ENCODE measurements at regions not wholly inside any gene's neighbourhood (a gene's known extent, or its start where the extent isn't known, plus 50 kb on each side); places are given as distances from the start of the nearest gene placed in this dataset.

- TF ChIP-seq TERF1 (CRISPR knock-in tag; IDR thresholded peaks at IDR 0.05) (no peak), SP4 (CRISPR knock-in tag; IDR thresholded peaks at IDR 0.05) (no peak), HINFP (CRISPR knock-in tag; IDR thresholded peaks at IDR 0.05; ENCODE audit: low read depth) (no peak), HNF1B (CRISPR knock-in tag; IDR thresholded peaks at IDR 0.05) (no peak), E2F5 (CRISPR knock-in tag; conservative IDR thresholded peaks at IDR 0.05) (no peak), ZSCAN12 (CRISPR knock-in tag; IDR thresholded peaks at IDR 0.05) (no peak), TAF1 (CRISPR knock-in tag; IDR thresholded peaks at IDR 0.05) (no peak)
Observed at GRCh38 chr12:13697973-13698372, 283.4 kb downstream of the GRIN2B start (continued).

GRCh38 chr12:13695781-13696180, 285.6 kb downstream of the GRIN2B start:
- in situ Hi-C loops (cut with HindIII; ENCODE audit: extremely low pct_ligation_motif_present, low pct_unique_long_range_greater_than_20kb) = no loop called here
- WGBS (ENCODE audit: low lambda C conversion rate) = 20% methylated on average over 2 of the region's 2 CpGs
- Histone ChIP-seq H3K79me2 (ENCODE audit: insufficient read depth, low read length) (no peaks in the 10 kb centered on the region), H3K36me3 (replicated peaks in 1 of 2; ENCODE audit: control insufficient read depth in 1 of 2, insufficient read depth in 2 of 2, low read length in 2 of 2) (no peaks in the 10 kb centered on the region), H3K9me3 (ENCODE audit: low read length) (no peaks in the 10 kb centered on the region), H3K4me1 (ENCODE audit: insufficient read depth, low read length) (no peaks in the 10 kb centered on the region), H3K4me2 (ENCODE audit: low read depth, low read length) (no peak overlapping the region), H3K27me3 (ENCODE audit: control insufficient read depth in 1 of 2, insufficient read depth in 2 of 2, low read length in 2 of 2) (no peaks in the 10 kb centered on the region), H4K20me1 (ENCODE audit: insufficient read depth, low read length) (no peaks in the 10 kb centered on the region), H2AFZ (ENCODE audit: low read length) (no peak overlapping the region), H3K27ac (ENCODE audit: extremely low read length, insufficient read depth, low read length) (no peak overlapping the region), H3K9ac (ENCODE audit: insufficient read depth, low read depth, low read length) (no peak overlapping the region), H3K4me3 (replicated peaks in 1 of 3; ENCODE audit: insufficient read depth in 1 of 3, low read depth in 2 of 3, low read length in 3 of 3) (no peak overlapping the region)
- intact Hi-C loops (cut with micrococcal nuclease; ENCODE audit: unreplicated experiment) = no loop called here
- FAIRE-seq (no peak), DNase-seq (ENCODE audit: low spot score) (no peak), ATAC-seq (no peak)
- ChIA-PET CTCF (ENCODE audit: low intra/inter-chr PET ratio, low total read pairs) (no interaction called here), POLR2A (no interaction called here)
- TF ChIP-seq KAT8 (CRISPR knock-in tag; IDR thresholded peaks at IDR 0.05) (no peak), ZNF253 (CRISPR knock-in tag; IDR thresholded peaks at IDR 0.05; ENCODE audit: borderline replicate concordance) (no peak), ZNF124 (CRISPR knock-in tag; IDR thresholded peaks at IDR 0.05) (no peak), ZNF564 (CRISPR knock-in tag; IDR thresholded peaks at IDR 0.05) (no peak), NRL (CRISPR knock-in tag; IDR thresholded peaks at IDR 0.05; ENCODE audit: borderline replicate concordance) (no peak), HINFP (CRISPR knock-in tag; IDR thresholded peaks at IDR 0.05; ENCODE audit: low read depth) (no peak)
- BruUV-seq (replicated peaks) = no TSS peak

All from HepG2 (cell line).